GM19468 (cell line): ENCODE measurements at regions not wholly inside any gene's neighbourhood (a gene's known extent, or its start where the extent isn't known, plus 50 kb on each side); places are given as distances from the start of the nearest gene placed in this dataset.

ENCODE experiments used
- ATAC-seq: cut with Tn5 transposase; IDR thresholded peaks from one replicate; pipeline ENCODE4 v1.9.1; 2021; ENCODE audit warnings: mild to moderate bottlenecking, moderate library complexity, moderate number of reproducible peaks; ENCODE audit not compliant: unreplicated experiment; ENCODE audit errors: extremely low read depth

DNA sequence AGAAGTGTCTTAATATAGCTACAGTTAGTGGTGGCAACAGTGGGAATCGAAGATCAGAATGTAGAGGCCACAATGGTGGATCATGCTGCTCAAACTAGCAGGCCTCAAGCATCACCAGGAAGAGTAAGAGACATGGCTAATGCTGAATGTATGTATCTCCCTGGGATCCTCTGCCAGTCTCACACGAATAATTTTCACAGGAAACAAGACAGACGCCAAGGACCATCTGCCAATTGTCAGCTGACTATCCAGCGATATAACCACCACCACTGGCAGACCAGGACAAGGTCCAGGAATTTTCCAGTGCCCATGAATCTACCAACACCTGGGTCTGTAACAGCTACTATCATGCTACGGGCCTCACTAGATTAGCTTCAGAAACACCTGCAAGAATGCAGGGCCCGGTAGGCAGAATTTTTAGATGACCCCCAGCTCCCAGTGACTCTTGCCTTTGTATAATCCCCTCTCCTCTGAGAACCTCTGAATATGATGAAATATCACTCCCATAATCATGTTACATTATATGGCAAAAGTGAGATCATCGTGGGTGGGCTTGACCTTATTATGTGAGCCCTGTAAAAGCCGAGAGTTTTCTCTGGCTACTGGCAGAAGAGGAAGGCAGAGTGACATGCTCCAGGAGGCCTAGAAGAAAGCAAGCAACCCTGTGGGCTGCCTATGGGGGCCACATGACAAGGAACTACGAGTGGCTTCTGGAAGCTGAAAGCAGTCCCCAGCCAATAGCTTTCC, 429.8 kb downstream of the BCOR start:
- no peak for ATAC-seq

DNA sequence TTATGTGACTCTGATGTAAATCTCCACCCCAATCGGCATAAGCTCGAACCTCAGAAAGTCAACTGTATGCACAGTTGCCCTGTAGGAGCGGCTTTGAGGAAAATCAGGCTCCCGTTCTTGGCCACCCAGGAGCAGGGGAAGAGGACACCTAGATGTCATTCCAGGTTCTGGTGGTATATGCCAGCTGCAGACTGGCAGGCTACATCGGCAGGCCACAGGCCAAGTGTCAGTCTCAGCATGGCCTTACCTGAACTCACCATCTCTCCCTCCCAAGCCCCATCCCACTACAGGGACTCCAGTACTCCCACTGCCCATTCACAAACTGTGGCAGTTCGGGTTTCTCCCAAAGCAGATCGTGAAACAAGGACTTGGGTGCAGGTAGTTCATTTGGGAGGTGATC, 428.1 kb downstream of the BCOR start:
- no peak for ATAC-seq

DNA sequence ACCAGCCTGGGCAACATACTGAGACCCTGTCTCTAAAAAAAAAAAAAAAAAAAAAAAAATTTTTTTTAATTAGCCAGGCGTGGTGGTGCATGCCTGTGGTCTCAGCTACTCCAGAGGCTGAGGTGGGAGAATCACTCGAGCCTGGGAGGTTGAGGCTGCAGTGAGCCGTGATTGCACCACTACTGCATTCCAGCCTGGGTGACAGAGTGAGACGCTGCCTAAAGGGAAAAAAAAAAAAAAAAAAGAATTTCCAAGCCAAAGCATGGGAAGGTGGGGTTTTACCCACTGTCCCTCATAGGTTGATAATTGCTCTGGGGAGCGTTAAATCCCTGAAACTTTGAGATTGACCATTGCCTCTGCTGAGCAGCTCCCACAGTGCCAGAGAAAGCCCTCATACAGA, 427.5 kb downstream of the BCOR start:
- no peak for ATAC-seq

DNA sequence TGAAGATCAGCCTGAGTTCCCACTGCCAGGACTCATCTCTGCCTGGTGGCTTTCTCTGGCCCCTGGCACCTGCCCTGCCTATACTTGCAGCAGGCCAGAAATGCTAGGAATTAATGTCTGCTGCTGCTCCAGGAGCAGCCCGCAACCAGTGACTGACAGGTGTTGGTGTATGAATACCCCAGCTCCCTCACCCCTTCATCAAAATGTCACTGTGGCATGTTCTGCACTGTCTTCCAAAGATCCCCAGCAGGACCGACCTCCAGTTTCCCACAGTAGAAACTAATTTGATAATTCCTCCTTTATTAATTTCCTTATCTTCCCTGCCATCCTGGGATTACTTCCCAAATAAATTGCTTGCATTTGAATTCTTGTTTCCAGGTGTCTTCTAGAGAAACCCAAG, 425.4 kb downstream of the BCOR start:
- no peak for ATAC-seq

DNA sequence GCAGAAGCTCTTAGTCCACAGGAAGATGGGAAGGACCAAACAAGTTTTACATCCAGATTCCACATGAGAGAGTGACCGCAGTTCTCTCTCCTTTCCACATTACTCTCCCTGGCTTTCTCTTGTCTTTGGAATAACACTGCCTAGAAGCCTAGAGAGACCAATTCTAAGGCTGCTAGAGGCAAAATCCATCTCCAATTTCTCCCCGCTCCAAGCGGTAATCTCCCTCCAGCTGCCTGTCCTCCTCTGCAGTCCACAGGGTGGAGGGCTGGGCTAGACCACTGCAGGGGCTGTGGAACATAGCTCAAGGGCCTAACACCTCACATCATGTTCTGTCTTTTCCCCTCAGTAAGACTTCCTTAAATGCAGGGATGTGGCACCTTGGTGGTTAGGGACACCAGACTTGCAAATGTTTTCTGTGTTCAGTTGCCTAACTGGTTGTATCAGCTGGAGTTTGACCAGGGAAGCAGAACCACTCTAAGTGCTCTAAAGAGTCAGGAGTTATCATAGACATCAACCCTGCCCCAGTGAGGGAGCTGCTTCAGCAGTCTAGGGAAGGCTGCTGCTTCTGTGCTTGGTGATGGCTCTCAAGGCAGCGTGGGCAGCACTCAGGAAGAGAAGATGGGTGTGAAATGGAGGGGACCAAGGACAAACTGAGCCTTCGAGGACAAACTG, 423.1 kb downstream of the BCOR start:
- ATAC-seq = no peak

DNA sequence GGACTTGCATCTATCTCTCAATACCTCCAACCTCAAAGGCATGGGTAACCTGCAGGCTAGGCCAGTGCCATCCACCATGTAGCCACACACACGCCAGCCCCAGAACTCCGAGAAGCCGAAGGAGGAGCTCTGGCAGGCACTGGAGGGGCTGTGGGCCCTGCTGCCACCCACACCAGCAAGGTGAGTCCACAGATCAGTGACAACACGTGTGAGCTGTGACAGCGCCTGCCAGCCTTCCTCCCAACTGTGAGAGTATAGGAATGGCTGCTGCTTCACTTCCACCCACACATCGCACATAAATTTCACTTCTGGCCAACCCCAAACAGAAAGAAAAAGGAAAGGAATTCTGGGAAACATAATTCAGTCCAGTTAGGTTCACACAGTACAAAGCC, 422.6 kb downstream of the BCOR start:
- ATAC-seq = no peak

DNA sequence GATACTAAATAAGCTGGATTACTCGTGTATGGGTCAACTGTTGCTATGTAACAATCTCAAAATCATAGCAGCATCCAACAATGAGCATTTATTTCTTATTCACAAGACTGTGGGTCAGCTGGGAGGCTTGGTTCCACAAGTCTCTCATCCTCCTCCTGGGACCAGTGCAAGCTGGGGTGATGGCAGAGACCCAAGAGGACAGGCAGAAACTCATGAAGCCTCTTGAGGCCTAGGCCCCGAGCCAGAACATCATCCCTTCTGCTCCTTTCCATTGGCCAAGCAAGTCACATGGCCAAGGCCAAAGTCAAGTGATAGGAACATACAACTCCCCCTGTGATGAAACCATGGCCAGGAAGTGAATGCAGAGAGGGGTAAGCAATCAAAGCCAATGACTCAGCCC, 422.1 kb downstream of the BCOR start:
- no peak for ATAC-seq

DNA sequence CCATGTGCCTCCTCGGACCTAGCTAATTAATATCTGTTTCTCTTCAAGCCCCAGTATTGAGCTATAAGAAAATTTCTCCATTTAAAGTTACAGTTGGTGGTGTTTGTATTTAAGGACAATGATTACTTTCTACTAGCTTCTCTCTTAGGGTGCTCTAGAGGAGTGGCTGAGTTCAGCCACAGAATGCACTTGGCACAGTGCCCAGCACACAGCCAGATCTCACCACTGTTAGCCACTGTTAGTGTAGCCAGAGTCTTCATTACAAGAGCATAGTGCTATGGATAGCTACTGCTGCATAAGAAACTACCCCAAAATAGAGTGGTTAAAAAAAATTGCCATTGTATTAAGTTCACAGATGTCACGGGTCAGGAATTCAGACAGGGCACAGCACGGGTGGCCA, 421.3 kb downstream of the BCOR start:
- ATAC-seq = no peak

DNA sequence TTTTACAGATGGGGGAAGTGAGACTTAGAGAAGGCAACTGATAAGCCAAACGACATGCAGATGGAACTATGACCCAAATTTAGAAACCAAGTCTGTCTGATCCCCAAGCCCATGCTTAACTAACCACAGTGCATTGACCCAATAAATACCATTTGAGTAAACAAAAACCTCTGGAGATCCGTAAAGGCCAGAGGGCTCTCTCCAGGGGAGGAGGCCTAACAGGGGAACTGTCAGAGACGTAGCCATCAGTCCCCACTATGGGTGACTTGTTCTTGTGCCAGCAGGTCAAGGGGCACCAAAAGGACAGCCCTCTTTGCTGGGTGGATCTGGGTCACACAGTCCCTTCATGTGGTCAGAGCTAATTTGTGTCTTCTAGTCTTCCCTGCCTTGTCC, 420.2 kb downstream of the BCOR start:
- ATAC-seq = no peak

DNA sequence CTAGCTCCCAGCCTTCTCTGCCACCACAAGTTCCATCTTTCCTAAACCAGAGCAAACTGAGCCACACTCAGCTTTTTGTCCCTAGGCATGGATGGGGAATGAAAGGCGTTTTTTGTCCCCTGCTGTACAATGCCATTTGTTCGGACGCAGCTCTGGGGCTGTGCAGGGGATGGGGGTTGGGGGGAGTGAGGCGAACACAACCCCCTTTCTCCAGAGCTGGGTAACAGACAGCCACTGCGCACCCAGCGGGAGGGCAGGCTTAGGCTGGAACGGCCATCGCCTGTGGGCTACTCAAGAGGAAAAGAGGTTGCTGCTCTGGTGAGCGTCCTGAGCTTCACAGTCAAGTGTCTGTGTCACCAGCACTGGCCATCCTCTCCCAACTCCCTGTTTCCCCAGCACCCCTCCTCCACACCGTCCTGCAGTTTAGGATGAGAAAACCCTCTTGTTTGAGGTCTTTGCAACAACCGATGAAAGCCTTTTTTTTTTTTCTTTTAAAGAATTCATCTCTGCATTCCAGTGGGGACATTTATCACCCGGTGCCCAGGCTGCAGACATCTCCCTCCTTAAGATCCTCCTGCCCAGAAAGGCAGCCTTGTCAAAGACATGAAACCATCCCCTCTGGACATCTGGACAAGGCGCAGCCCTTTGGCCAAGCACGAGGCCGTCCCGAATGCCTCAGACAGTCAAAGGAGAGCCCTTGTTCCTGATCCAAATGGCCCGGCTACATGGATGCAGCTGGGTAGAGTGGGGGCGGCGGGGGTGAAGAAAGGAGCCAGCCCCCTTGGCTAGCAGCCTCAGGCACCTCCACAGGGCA, 419.6 kb downstream of the BCOR start:
- ATAC-seq = no peak

DNA sequence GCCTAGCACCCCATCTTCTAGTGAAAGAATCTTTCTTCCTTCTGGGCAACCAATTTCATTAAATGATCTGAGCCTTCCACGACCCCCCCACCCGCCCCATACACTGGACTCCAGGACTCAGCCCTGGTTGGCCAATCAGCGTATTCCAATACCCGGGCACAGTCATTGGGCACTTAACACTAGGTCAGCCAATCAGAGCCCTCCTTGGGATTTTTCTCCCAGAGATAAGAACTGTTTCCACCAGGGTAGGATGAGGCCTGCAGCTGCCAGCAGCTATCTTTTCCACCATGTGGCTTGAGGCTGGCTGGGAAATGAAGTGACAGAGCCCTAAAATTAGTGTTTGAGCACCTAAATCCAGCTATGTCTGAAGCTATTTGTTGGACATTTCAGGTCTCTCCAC, 418.8 kb downstream of the BCOR start:
- ATAC-seq = no peak

DNA sequence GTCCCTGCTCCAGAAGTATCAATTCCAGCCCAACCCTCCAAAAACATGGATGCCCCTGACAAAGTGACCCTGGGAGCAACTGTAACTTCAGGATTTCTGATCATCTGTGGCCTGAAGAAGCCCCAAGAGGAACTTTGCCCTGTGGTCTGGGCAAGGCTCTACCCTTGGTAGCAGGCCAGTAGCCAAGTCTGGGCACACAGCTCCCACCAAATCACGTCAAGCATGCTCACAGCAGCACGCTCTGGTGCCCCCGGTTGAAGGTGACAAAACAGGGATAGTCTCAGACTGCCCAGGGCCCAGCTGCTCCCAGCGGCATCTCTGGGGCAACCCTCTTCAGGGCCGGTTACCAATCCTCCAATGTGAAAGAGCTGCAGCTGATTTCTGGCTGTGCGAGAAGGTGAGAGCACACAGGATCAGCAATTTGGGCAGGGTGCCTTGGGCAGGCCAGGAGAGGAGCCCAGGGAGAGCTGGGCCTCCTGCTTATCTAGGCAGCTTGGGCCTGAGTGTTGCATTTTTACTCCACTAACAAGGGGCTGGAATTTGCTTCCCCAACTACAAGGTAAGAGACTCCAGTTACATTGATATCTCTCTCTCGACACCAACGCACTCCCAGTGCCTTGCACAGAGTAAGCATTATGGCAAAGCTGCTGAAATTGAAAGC, 418.1 kb downstream of the BCOR start:
- no peak for ATAC-seq

DNA sequence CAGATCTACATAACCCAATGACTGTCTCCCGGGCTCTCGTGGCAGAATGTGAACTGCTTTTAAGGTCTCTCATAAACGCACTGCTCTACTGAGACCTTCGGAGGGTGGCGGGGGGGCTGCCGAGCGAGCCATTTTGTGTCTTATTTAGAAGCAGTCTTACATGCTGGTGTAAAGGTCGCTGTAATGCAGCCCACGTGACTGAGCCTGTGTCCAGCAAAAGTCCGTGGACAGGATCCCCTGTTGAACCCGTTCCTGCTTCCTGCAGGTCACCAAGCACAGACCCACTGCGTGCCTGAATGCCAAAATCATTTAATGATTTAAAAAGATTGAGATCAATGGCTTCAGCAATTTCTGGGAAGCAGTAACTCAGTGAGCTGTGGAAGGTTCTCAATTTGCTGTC, 415.9 kb downstream of the BCOR start:
- no peak for ATAC-seq

DNA sequence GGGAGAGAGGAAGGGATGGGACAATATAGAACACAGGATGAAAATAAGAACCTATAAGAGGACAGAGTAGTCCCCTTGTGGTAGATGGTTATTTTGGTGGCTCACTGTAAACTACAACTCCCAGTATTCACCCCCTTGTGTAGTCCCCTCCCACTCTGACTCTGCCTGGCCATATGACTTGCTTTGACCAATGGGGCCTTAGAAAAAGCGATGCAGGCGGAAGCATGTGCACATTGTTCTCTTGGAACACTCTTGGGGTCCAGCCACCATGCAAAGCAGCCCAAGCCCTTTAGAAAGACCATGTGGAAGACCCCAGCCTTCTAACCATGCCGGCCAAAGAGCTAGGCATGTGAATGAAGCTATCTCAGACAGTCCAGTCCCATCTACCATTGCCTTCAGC, 415.0 kb downstream of the BCOR start:
- ATAC-seq = no peak

DNA sequence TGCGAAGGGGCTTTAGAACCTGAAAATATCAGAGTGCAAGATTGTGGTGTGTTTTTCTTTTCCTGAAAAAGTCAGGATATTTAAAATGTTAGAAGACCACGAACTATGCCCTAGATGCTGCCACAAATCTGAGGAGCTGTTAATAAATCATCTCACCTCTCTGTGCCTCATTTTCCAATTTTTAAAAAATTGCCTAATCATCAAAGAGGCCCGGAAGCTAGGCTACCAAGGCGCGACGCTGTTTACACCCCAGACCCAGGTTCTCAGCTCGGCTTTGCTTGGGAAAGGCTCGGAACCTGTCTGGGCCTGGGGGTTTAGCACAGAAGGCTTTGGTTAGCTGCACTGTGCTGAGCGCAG, 409.6 kb downstream of the BCOR start:
- no peak for ATAC-seq

DNA sequence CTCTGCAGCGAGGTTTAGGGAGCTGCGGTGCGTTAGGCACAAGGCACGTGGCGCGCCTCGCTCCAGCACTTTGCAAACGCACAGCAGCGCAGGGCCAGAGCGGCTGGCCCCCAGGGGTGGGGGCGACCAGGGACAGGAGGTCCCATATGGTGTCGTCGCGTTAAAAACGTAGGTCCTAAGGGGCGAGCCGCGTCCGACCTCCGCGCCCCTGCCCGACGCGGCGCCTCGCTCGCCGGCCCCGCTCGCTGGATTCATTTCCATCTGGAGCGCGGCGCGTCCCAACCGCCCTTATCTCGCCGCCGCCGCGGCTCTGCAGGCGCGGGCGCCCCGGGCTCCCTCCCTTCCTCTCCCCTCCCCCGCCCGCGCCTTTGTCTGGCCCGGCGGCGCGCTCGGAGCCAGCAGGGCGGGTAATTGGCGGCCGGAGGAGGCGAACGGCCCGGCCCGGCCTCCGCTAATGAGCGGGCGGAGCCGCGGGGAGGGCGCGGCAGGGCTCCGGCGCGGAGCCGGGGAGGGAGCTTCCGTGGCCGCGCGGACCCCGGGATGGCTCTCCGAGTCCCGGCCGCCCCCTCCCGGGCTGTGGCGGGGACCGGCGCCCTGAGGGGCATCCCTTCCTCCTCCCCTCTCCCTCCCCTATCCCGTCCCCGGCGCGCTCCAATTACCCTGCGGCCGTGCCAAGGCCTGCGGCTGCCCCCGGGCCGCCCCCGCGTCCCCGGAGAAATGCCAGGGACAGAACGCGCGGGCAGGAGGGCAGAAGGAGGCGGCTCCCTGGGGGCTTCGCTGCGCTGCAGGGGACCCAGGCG, 409.0 kb downstream of the BCOR start:
- no peak for ATAC-seq

DNA sequence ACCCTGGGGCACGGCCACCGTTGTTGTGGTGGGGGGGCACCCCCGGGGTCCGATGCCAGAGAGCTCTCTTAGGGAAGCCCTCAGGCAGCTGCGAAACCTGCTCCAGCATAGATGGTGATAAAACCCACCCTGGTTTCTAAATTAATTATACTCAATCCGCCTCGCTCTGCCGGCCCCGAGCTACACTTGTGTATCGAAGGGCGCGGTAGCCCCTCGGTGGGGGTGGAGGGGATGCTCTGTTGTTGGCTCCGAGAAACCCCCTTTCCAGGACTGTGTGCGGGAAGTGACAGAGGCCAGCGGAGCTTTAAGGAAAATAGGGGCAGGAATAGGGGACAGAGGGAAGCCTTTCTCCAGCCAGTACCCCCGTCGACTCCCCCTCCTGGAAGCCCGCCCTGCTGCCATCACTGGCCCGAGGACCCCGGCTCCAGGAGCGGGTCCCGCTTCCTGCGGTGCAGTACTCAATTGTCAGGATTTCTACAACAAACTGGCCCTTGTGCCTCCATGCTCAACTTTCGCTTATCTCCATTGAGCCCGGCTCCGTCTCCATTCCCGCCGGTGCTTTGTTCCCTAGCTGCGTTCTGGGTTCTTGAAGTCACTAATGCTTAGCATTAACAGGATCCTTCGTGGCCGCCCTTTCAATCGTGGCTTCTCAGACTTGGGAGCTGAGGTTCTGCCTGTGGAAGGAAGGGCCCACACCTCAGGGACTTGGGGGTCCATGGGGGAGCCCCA, 408.2 kb downstream of the BCOR start:
- ATAC-seq = no peak

DNA sequence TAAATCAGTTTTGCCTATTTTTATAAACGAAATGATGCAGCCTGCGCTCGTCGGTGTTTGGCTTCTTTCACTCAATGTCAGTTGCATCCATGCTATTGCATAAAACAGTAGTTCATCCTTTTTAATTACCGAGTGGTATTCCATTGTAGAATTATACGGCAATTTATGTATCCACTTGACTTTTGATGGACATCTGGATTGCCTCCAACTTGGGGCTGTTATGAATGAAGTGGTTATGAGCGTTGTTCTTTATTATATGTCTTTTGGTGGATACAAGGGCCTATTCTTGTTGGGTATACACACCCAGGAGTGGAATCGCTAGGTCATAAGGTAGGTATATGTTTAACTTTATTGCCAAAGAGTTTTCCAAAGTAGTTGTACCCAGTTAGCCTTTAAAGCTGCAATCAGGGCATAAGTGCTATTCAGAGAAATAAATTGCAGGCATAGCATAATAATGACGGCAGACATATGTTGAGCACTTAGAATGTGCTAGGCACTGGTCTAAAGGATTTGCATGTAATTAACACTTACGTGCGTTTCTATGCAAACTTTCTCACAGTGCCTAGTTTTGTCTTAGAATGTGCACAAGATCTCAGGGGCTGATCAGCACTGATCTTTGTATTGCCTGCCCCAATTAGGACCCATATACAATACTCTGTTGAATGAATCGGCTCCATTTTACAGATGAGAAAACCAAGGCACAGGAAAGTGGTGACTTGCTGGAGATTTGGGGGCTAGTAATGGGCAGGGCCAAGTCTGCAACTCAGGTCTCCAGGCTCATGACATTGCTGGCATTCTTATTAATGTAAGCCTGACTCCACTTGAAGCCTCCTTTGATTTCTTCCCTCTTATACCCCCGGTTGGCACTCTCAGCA, 407.0 kb downstream of the BCOR start:
- no peak for ATAC-seq

DNA sequence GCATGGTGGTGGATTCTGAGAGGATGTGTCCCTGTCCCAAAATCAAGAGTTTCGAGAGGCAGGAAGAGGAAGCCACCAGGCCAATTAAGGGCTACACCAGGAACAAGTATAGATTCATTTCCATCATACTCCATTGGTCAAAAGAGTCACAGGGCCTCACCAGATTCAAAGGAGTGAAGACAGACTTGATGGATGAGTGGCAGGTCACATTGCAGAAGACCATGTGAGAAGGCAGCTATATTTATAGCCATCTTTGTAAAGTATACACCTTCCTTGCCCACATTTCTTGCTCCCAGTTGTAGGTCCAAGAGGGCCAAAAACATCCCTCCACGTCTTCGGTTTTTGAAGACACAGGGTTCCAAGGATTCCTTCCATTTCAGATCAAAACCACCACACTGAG, 406.0 kb downstream of the BCOR start:
- ATAC-seq = no peak
